MM.1S (cell line): ENCODE measurements at regions not wholly inside any gene's neighbourhood (a gene's known extent, or its start where the extent isn't known, plus 50 kb on each side); places are given as distances from the start of the nearest gene placed in this dataset.

ENCODE experiments used
- DNase-seq: peaks from one replicate; pipeline ENCODE4 v3.0.0-alpha.2; 2015
- H2AFZ ChIP-seq: fragments of 300-600 bp; sonication (generic); 2 replicates; pipeline ENCODE4 v1.6.0; 2016; ENCODE audit warnings: antibody characterized with exemption, low read length
- H3F3A ChIP-seq: fragments of 300-600 bp; sonication (generic); 2 replicates; pipeline ENCODE4 v1.6.1; 2016; ENCODE audit warnings: mild to moderate bottlenecking, antibody characterized with exemption, low read length, moderate library complexity, mixed read lengths; ENCODE audit not compliant: insufficient read depth
- H3K27ac ChIP-seq: fragments of 300-600 bp; sonication (generic); 2 replicates; pipeline ENCODE4 v1.5.1; 2016; ENCODE audit warnings: mild to moderate bottlenecking, low read length
- H3K27me3 ChIP-seq: fragments of 300-600 bp; sonication (generic); replicated peaks from 2 replicates; pipeline ENCODE4 v1.6.0; 2016; ENCODE audit warnings: low read length; ENCODE audit not compliant: insufficient read depth
- H3K36me3 ChIP-seq: fragments of 300-600 bp; sonication (generic); replicated peaks from 2 replicates; pipeline ENCODE4 v1.6.1; 2016; ENCODE audit warnings: mild to moderate bottlenecking, low read length, mixed read lengths; ENCODE audit not compliant: insufficient read depth
- H3K4me1 ChIP-seq: fragments of 300-600 bp; sonication (generic); 2 replicates; pipeline ENCODE4 v1.6.1; 2016; ENCODE audit warnings: low read length, mixed read lengths
- H3K4me2 ChIP-seq: fragments of 300-600 bp; sonication (generic); 2 replicates; pipeline ENCODE4 v1.6.0; 2016; ENCODE audit warnings: low read depth, low read length
- H3K4me3 ChIP-seq: fragments of 300-600 bp; sonication (generic); 2 replicates; pipeline ENCODE4 v1.5.1; 2016; ENCODE audit warnings: low read length, mixed read lengths
- H3K79me2 ChIP-seq: fragments of 300-600 bp; sonication (generic); 2 replicates; pipeline ENCODE4 v1.6.1; 2016; ENCODE audit warnings: mixed run types, low read length, mixed read lengths
- H3K9ac ChIP-seq: fragments of 300-600 bp; sonication (generic); 2 replicates; pipeline ENCODE4 v1.6.1; 2016; ENCODE audit warnings: low read length, mixed read lengths
- H3K9me2 ChIP-seq: fragments of 300-600 bp; sonication (generic); replicated peaks from 2 replicates; pipeline ENCODE4 v1.6.1; 2016; ENCODE audit warnings: mild to moderate bottlenecking, low read length, mixed read lengths; ENCODE audit not compliant: insufficient read depth
- H3K9me3 ChIP-seq: fragments of 300-600 bp; sonication (generic); replicated peaks from 2 replicates; pipeline ENCODE4 v1.6.1; 2016; ENCODE audit warnings: mild to moderate bottlenecking, low read length, mixed read lengths; ENCODE audit not compliant: insufficient read depth
- H4K20me1 ChIP-seq: fragments of 300-600 bp; sonication (generic); 2 replicates; pipeline ENCODE4 v1.6.1; 2016; ENCODE audit warnings: mild to moderate bottlenecking, low read length, moderate library complexity, mixed read lengths; ENCODE audit not compliant: insufficient read depth
- CTCF ChIP-seq: fragments of 300-600 bp; sonication (generic); IDR thresholded peaks from 2 replicates; pipeline ENCODE4 v1.5.1; 2016; ENCODE audit warnings: antibody characterized with exemption, low read length, mixed read lengths
- EZH2 ChIP-seq: fragments of 300-600 bp; sonication (generic); optimal IDR thresholded peaks from 2 replicates; pipeline ENCODE3; 2017; ENCODE audit warnings: low read depth, mild to moderate bottlenecking, antibody characterized with exemption, low read length, mixed read lengths
- EZH2phosphoT487 ChIP-seq: fragments of 300-600 bp; sonication (generic); IDR thresholded peaks from 2 replicates; pipeline ENCODE4 v1.6.1; 2018; ENCODE audit warnings: antibody characterized with exemption, low read length

GRCh38 chr2:144224472-144224871 lies 295.4 kb downstream of the ZEB2 start:
- H3K4me1 ChIP-seq = no peaks in the 10 kb centered on the region
- no peaks in the 10 kb centered on the region for H3K79me2 ChIP-seq
- H3K36me3 ChIP-seq = no peaks in the 10 kb centered on the region
- H3K9ac ChIP-seq = no peak overlapping the region
- H3F3A ChIP-seq = no peaks in the 10 kb centered on the region
- no peak for DNase-seq
- no peaks in the 10 kb centered on the region for H3K27me3 ChIP-seq
- no peaks in the 10 kb centered on the region for H3K9me2 ChIP-seq
- no peak overlapping the region for H3K4me2 ChIP-seq
- H3K4me3 ChIP-seq = no peak overlapping the region
- no peak for TF ChIP-seq CTCF
- TF ChIP-seq EZH2phosphoT487 = no peak
- no peak for TF ChIP-seq EZH2
- H3K27ac ChIP-seq = no peak overlapping the region
- no peak overlapping the region for H2AFZ ChIP-seq
- no peaks in the 10 kb centered on the region for H4K20me1 ChIP-seq
- no peaks in the 10 kb centered on the region for H3K9me3 ChIP-seq

- DNase-seq = no peak
- H3F3A ChIP-seq = no peaks in the 10 kb centered on the region
- H3K9ac ChIP-seq = no peak overlapping the region
- no peak overlapping the region for H3K4me2 ChIP-seq
- TF ChIP-seq CTCF (no peak), EZH2phosphoT487 (no peak), EZH2 (no peak)
- no peaks in the 10 kb centered on the region for H3K9me2 ChIP-seq
- no peaks in the 10 kb centered on the region for H3K9me3 ChIP-seq
- H3K4me1 ChIP-seq = peaks cover 6% of the 10 kb centered on the region; the same call in 1 of the 2 replicates
- no peak overlapping the region for H2AFZ ChIP-seq
- H3K36me3 ChIP-seq = no peaks in the 10 kb centered on the region
- H3K79me2 ChIP-seq = no peaks in the 10 kb centered on the region
- no peak overlapping the region for H3K4me3 ChIP-seq
- H4K20me1 ChIP-seq = no peaks in the 10 kb centered on the region
- no peak overlapping the region for H3K27ac ChIP-seq
- no peaks in the 10 kb centered on the region for H3K27me3 ChIP-seq
These were observed 299.9 kb downstream of the ZEB2 start for GRCh38 chr2:144219979-144220378.

- DNase-seq = no peak
- Histone ChIP-seq H3K9me2 (no peaks in the 10 kb centered on the region), H3K4me3 (no peak overlapping the region), H3K36me3 (no peaks in the 10 kb centered on the region), H2AFZ (no peak overlapping the region), H3K79me2 (no peaks in the 10 kb centered on the region), H3K9me3 (no peaks in the 10 kb centered on the region), H3K4me2 (no peak overlapping the region), H3K4me1 (peaks cover 6% of the 10 kb centered on the region; the same call in 1 of the 2 replicates), H3K27ac (no peak overlapping the region), H3K9ac (no peak overlapping the region), H4K20me1 (no peaks in the 10 kb centered on the region), H3K27me3 (no peaks in the 10 kb centered on the region), H3F3A (no peaks in the 10 kb centered on the region)
- TF ChIP-seq EZH2 (no peak), EZH2phosphoT487 (no peak), CTCF (no peak)
These were observed 301.9 kb downstream of the ZEB2 start for GRCh38 chr2:144217853-144218633.
